ENCODE measurements at regions not wholly inside any gene's neighbourhood (a gene's known extent, or its start where the extent isn't known, plus 50 kb on each side); places are given as distances from the start of the nearest gene placed in this dataset.
"Not testable (repeated sequence)": the region's sequence is repeated elsewhere in the genome, so short reads cannot be mapped to it uniquely, and the experiment has no call there.

- DNase-seq = no peak
Measured at GRCh38 chr1:214979191-214979590, 103.3 kb upstream of the KCNK2 start.

- DNase-seq = no peak
Measured at GRCh38 chr1:214980921-214981320, 101.6 kb upstream of the KCNK2 start.

- DNase-seq = no peak
Measured at GRCh38 chr1:214983126-214983869, 99.2 kb upstream of the KCNK2 start.

GRCh38 chr1:214989341-214989740 is 93.2 kb upstream of the KCNK2 start:
- no peak for DNase-seq

GRCh38 chr1:214990619-214991018 is 91.9 kb upstream of the KCNK2 start:
- no peak for DNase-seq

- no peak for DNase-seq
Measured at GRCh38 chr1:214991691-214992315, 90.7 kb upstream of the KCNK2 start.

- no peak for DNase-seq
Measured at GRCh38 chr1:214993419-214993818, 89.1 kb upstream of the KCNK2 start.

- DNase-seq = no peak
Measured at GRCh38 chr1:214997685-214998084, 84.9 kb upstream of the KCNK2 start.

- DNase-seq = no peak
Measured at GRCh38 chr1:215001419-215002021, 81.0 kb upstream of the KCNK2 start.

GRCh38 chr1:215002471-215002870 is 80.1 kb upstream of the KCNK2 start:
- no peak for DNase-seq

GRCh38 chr1:215003686-215004085 is 78.9 kb upstream of the KCNK2 start:
- DNase-seq = no peak

- DNase-seq = no peak
Measured at GRCh38 chr1:215004121-215004827, 78.3 kb upstream of the KCNK2 start.

- no peak for DNase-seq
Measured at GRCh38 chr1:215005078-215005477, 77.5 kb upstream of the KCNK2 start.

GRCh38 chr1:215005656-215006345 is 76.7 kb upstream of the KCNK2 start:
- DNase-seq = no peak

GRCh38 chr1:215007880-215008279 is 74.7 kb upstream of the KCNK2 start:
- no peak for DNase-seq

- DNase-seq = no peak
Measured at GRCh38 chr1:215018555-215018954, 64.0 kb upstream of the KCNK2 start.

GRCh38 chr1:215022204-215022603 is 60.3 kb upstream of the KCNK2 start:
- DNase-seq = no peak

GRCh38 chr1:215022741-215023141 is 59.8 kb upstream of the KCNK2 start:
- DNase-seq = no peak

GRCh38 chr1:215023155-215023832 is 59.2 kb upstream of the KCNK2 start:
- no peak for DNase-seq

- no peak for DNase-seq
Measured at GRCh38 chr1:215028954-215029353, 53.6 kb upstream of the KCNK2 start.

- DNase-seq = not testable (repeated sequence)
Measured at GRCh38 chr1:215030581-215030980, 52.0 kb upstream of the KCNK2 start.
